ENCODE measurements at regions not wholly inside any gene's neighbourhood (a gene's known extent, or its start where the extent isn't known, plus 50 kb on each side); places are given as distances from the start of the nearest gene placed in this dataset.

- no peak overlapping the region for H2AFZ ChIP-seq (replicated peaks; ENCODE audit: low read length, poor library complexity)
- no peak for ATAC-seq (ENCODE audit: low read depth)
- no peaks in the 10 kb centered on the region; the same call in none of the 2 replicates for H4K20me1 ChIP-seq (ENCODE audit: insufficient read depth, low read length)
- H4K5ac ChIP-seq (ENCODE audit: low read depth, low read length): peak overlapping the region; percentile 48; the same call in 1 of the 2 replicates
- no peak overlapping the region for H3K4ac ChIP-seq (ENCODE audit: low read depth, low read length)
- WGBS, 2 experiments (ENCODE audit: extremely low coverage in 2 of 2, insufficient read length in 1 of 2): no CpG with 5 or more reads among the region's 1 CpG
- ChIA-PET CTCF (interaction anchor here (0.6 to 1.3 kb wide), 2 partner anchors 9 to 48 kb away, joined by 3 read pairs; no protein-coding TSS in a partner anchor), POLR2A (ENCODE audit: unreplicated experiment) (no interaction called here)
- in situ Hi-C loops (cut with MboI; ENCODE audit: low sequenced_read_pairs) (no loop called here), intact Hi-C loops (cut with micrococcal nuclease) (loop anchor here (10.0 kb wide), 1 partner anchor 200 kb away; no protein-coding TSS in a partner anchor), dilution Hi-C loops (cut with HindIII; ENCODE audit: low sequenced_read_pairs, unreplicated experiment) (no loop called here)
- H3K18ac ChIP-seq (ENCODE audit: low read depth, low read length): no peak overlapping the region; the same call in 1 of the 2 replicates
- H3K79me1 ChIP-seq (ENCODE audit: low read depth in 1 of 2, low read length in 2 of 2): no peaks in the 10 kb centered on the region
- H3K9me1 ChIP-seq (ENCODE audit: insufficient read depth, low read length): 0 out of 2 replicates have a peak, but pooled peaks cover 3% of the 10 kb centered on the region
- H3K27me3 ChIP-seq (ENCODE audit: control insufficient read depth, insufficient read depth, low read length): peaks cover 28% of the 10 kb centered on the region
- no peak overlapping the region for H2BK120ac ChIP-seq (ENCODE audit: low read depth, low read length)
- no peak overlapping the region for H3K23ac ChIP-seq (ENCODE audit: low read depth, low read length)
- H3K9me3 ChIP-seq (ENCODE audit: control insufficient read depth, insufficient read depth, low read length): no peaks in the 10 kb centered on the region
- no TSS peak for BruUV-seq (replicated peaks)
- no peak overlapping the region for H3K27ac ChIP-seq (ENCODE audit: insufficient read depth, low read length)
- no peak overlapping the region for H2BK20ac ChIP-seq (ENCODE audit: low read depth, low read length)
- no peak overlapping the region for H2BK15ac ChIP-seq (ENCODE audit: low read depth, low read length)
- no peak overlapping the region for H3K4me2 ChIP-seq (ENCODE audit: low read depth, low read length)
- no peak overlapping the region for H2AK9ac ChIP-seq (replicated peaks; ENCODE audit: low read depth, low read length, poor library complexity)
- no peak overlapping the region for H3K14ac ChIP-seq (replicated peaks; ENCODE audit: low read depth, low read length)
- H3K4me3 ChIP-seq (ENCODE audit: insufficient read depth, low read depth, low read length): no peak overlapping the region
- H3K36me3 ChIP-seq (ENCODE audit: control insufficient read depth, insufficient read depth, low read length): no peaks in the 10 kb centered on the region
- no peak overlapping the region for H4K91ac ChIP-seq (ENCODE audit: insufficient read depth, low read depth, low read length)
- no peak overlapping the region for H2AK5ac ChIP-seq (ENCODE audit: low read depth, low read length)
- H4K8ac ChIP-seq (ENCODE audit: low read depth in 2 of 2, low read length in 2 of 2): no peak overlapping the region; a peak in 1 of 4 replicates
- DNase-seq: no peak
- no peak overlapping the region for H3K56ac ChIP-seq (ENCODE audit: extremely low read depth, insufficient read depth, low read length)
- TF ChIP-seq MAFK (IDR thresholded peaks at IDR 0.05; ENCODE audit: low read depth, low read length) (no peak), RAD21 (IDR thresholded peaks at IDR 0.05; ENCODE audit: low read length) (no peak), POLR2A (IDR thresholded peaks at IDR 0.05; ENCODE audit: low read depth, low read length) (no peak), CHD1 (IDR thresholded peaks at IDR 0.05; ENCODE audit: low read depth, low read length) (no peak), RCOR1 (IDR thresholded peaks at IDR 0.05; ENCODE audit: insufficient replicate concordance, low read length) (no peak), USF2 (IDR thresholded peaks at IDR 0.05; ENCODE audit: low read depth, low read length) (no peak), ELK1 (IDR thresholded peaks at IDR 0.05; ENCODE audit: borderline replicate concordance, low read depth, low read length) (no peak), NFE2L2 (IDR thresholded peaks at IDR 0.05; ENCODE audit: low read depth, low read length) (no peak), FOS (IDR thresholded peaks at IDR 0.05; ENCODE audit: low read depth, low read length) (no peak), SMC3 (IDR thresholded peaks at IDR 0.05; ENCODE audit: low read depth, low read length) (no peak), CTCF (conservative IDR thresholded peaks at IDR 0.05; ENCODE audit: low read depth, low read length) (no peak), CEBPB (IDR thresholded peaks at IDR 0.05; ENCODE audit: low read depth, low read length) (no peak), RFX5 (IDR thresholded peaks at IDR 0.05; ENCODE audit: low read depth, low read length) (no peak), MAZ (IDR thresholded peaks at IDR 0.05; ENCODE audit: borderline replicate concordance, low read depth, low read length) (no peak), BHLHE40 (IDR thresholded peaks at IDR 0.05; ENCODE audit: low read depth, low read length) (no peak), MXI1 (IDR thresholded peaks at IDR 0.05; ENCODE audit: borderline replicate concordance, low read depth, low read length) (no peak)
- no peak overlapping the region for H3K9ac ChIP-seq (ENCODE audit: low read depth, low read length)
- no peak overlapping the region for H2BK5ac ChIP-seq (ENCODE audit: low read depth, low read length, poor library complexity, severe bottlenecking)
- peaks cover 7% of the 10 kb centered on the region; the same call in 1 of the 2 replicates for H3K4me1 ChIP-seq (ENCODE audit: control insufficient read depth, insufficient read depth, low read length)
These were observed 80.1 kb downstream of the PJA1 start for GRCh38 chrX:69085151-69085550.

Measured in IMR-90 (cell line).